ENCODE measurements at regions not wholly inside any gene's neighbourhood (a gene's known extent, or its start where the extent isn't known, plus 50 kb on each side); places are given as distances from the start of the nearest gene placed in this dataset.

- no peaks in the 10 kb centered on the region for H3K4me1 ChIP-seq
- no peak for DNase-seq (ENCODE audit: extremely low spot score)
- no peak overlapping the region for H3K4me3 ChIP-seq
- no peaks in the 10 kb centered on the region for H3K36me3 ChIP-seq
- intact Hi-C loops (cut with DNase I), result no loop called here
- no peak overlapping the region for H3K27ac ChIP-seq (replicated peaks in 1 of 4)
- no peaks in the 10 kb centered on the region for H3K27me3 ChIP-seq
- TF ChIP-seq, protein P1, sequence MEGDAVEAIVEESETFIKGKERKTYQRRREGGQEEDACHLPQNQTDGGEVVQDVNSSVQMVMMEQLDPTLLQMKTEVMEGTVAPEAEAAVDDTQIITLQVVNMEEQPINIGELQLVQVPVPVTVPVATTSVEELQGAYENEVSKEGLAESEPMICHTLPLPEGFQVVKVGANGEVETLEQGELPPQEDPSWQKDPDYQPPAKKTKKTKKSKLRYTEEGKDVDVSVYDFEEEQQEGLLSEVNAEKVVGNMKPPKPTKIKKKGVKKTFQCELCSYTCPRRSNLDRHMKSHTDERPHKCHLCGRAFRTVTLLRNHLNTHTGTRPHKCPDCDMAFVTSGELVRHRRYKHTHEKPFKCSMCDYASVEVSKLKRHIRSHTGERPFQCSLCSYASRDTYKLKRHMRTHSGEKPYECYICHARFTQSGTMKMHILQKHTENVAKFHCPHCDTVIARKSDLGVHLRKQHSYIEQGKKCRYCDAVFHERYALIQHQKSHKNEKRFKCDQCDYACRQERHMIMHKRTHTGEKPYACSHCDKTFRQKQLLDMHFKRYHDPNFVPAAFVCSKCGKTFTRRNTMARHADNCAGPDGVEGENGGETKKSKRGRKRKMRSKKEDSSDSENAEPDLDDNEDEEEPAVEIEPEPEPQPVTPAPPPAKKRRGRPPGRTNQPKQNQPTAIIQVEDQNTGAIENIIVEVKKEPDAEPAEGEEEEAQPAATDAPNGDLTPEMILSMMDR (IDR thresholded peaks at IDR 0.05), result no peak
- TF ChIP-seq POLR2A (IDR thresholded peaks at IDR 0.05; ENCODE audit: low read depth) (no peak), POLR2AphosphoS5 (IDR thresholded peaks at IDR 0.05) (no peak), EP300 (IDR thresholded peaks at IDR 0.05) (no peak)
- no peaks in the 10 kb centered on the region for H3K9me3 ChIP-seq
- 55% methylated on average over 1 of the region's 1 CpG for WGBS
Measured at GRCh38 chr2:13128139-13128538, 411.4 kb downstream of the TRIB2 start.

DNA sequence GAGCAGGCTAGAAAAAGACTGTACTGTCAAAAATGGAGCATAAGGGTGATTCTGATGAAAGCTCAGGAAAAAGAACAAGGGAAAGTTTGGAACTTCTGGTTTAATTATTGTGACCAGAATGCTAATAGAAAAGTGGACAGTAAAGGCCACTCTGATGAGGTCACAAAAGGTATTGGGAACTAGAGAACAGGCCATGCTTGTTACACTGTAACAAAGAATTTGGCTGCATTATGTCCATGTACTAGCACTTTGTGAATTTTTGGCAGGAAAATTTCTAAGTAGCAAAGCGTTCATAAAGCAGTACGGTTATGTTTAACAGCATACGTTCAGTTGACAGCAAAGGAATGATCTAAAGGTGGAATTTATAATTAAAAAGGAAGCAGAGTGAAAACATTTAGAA, 418.6 kb downstream of the TRIB2 start:
- WGBS, result 57% methylated on average over 3 of the region's 3 CpGs
- Histone ChIP-seq H3K27me3 (no peaks in the 10 kb centered on the region), H3K9me3 (no peaks in the 10 kb centered on the region), H3K27ac (replicated peaks in 1 of 4) (no peak overlapping the region), H3K4me1 (no peaks in the 10 kb centered on the region), H3K36me3 (no peaks in the 10 kb centered on the region), H3K4me3 (no peak overlapping the region)
- intact Hi-C loops (cut with DNase I), result no loop called here
- DNase-seq (ENCODE audit: extremely low spot score), result no peak
- TF ChIP-seq, protein P1 (IDR thresholded peaks at IDR 0.05), result no peak
- TF ChIP-seq EP300 (IDR thresholded peaks at IDR 0.05), result no peak
- no peak for TF ChIP-seq POLR2AphosphoS5 (IDR thresholded peaks at IDR 0.05)
- TF ChIP-seq POLR2A (IDR thresholded peaks at IDR 0.05; ENCODE audit: low read depth), result no peak

DNA sequence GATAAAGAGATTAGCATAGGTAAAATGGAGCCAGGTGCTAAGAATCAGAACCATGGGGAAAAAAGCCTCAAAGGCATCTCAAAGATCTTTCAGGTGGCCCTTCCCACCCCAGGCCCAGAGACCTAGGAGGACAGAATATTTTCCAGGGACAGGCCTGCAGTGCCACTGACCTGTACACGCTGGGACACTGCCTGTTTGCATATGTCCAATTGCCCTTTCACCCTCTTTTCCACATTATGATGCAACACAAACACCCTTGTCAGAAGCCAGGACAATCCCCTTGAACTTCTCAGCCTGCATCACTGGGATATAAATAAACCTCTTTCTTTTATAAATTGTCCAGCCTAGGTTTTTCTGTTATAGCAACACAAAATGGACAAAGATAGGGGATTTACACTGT, 419.1 kb downstream of the TRIB2 start:
- intact Hi-C loops (cut with DNase I), result no loop called here
- Histone ChIP-seq H3K4me1 (no peaks in the 10 kb centered on the region), H3K27me3 (no peaks in the 10 kb centered on the region), H3K36me3 (no peaks in the 10 kb centered on the region), H3K9me3 (no peaks in the 10 kb centered on the region), H3K4me3 (no peak overlapping the region), H3K27ac (replicated peaks in 1 of 4) (no peak overlapping the region)
- TF ChIP-seq, protein P1 (IDR thresholded peaks at IDR 0.05), result no peak
- TF ChIP-seq EP300 (IDR thresholded peaks at IDR 0.05), result no peak
- no peak for TF ChIP-seq POLR2AphosphoS5 (IDR thresholded peaks at IDR 0.05)
- no peak for TF ChIP-seq POLR2A (IDR thresholded peaks at IDR 0.05; ENCODE audit: low read depth)
- DNase-seq (ENCODE audit: extremely low spot score), result no peak
- WGBS, result 85% methylated on average over 1 of the region's 1 CpG

- H3K27ac ChIP-seq (replicated peaks in 1 of 4), result no peak overlapping the region
- WGBS, result 89% methylated on average over 3 of the region's 3 CpGs
- TF ChIP-seq EP300 (IDR thresholded peaks at IDR 0.05), result no peak
- TF ChIP-seq, protein P1 (IDR thresholded peaks at IDR 0.05), result no peak
- DNase-seq (ENCODE audit: extremely low spot score), result no peak
- H3K27me3 ChIP-seq, result no peaks in the 10 kb centered on the region
- H3K4me1 ChIP-seq, result no peaks in the 10 kb centered on the region
- intact Hi-C loops (cut with DNase I), result no loop called here
- no peaks in the 10 kb centered on the region for H3K36me3 ChIP-seq
- no peaks in the 10 kb centered on the region for H3K9me3 ChIP-seq
- H3K4me3 ChIP-seq, result no peak overlapping the region
Measured at GRCh38 chr2:13137679-13138078, 420.9 kb downstream of the TRIB2 start.

DNA sequence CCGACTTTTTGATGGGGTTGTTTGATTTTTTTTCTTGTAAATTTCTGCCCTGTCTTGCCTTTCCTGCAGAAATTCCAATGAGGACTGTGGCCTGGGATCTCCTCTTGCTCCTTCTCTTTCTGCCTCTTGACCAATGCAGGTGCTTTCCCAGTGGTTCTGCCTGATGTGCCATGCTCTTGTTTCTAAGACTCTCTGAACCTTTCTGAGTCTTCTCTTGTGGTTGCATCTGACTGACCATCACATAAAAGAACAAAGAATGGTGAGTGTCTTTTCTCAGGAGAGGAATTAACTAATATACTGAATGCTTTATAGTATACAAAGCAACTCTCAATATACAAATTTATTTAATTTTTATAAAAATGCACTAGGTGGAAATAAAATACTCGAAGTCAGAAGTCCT, 424.6 kb downstream of the TRIB2 start:
- Histone ChIP-seq H3K27me3 (no peaks in the 10 kb centered on the region), H3K9me3 (no peaks in the 10 kb centered on the region), H3K36me3 (no peaks in the 10 kb centered on the region), H3K27ac (replicated peaks in 1 of 4) (no peak overlapping the region), H3K4me1 (no peaks in the 10 kb centered on the region), H3K4me3 (no peak overlapping the region)
- DNase-seq (ENCODE audit: extremely low spot score), result no peak
- TF ChIP-seq EP300 (IDR thresholded peaks at IDR 0.05) (no peak), POLR2AphosphoS5 (IDR thresholded peaks at IDR 0.05) (no peak), POLR2A (IDR thresholded peaks at IDR 0.05; ENCODE audit: low read depth) (no peak)
- TF ChIP-seq, protein P1 (IDR thresholded peaks at IDR 0.05), result no peak
- WGBS, result 88% methylated on average over 2 of the region's 2 CpGs
- intact Hi-C loops (cut with DNase I), result no loop called here
